Body of pancreas (tissue), 4 donors: ENCODE measurements at regions not wholly inside any gene's neighbourhood (a gene's known extent, or its start where the extent isn't known, plus 50 kb on each side); places are given as distances from the start of the nearest gene placed in this dataset.

Experiments used
- ATAC-seq: fragments of 150-250 bp; one replicate; pipeline ENCODE4 v1.9.1; 2016
- DNase-seq, 4 donors: peaks; one replicate each; pipeline ENCODE4 v3.0.0-alpha.2; 2019
- H3K27ac ChIP-seq, 4 donors: fragments of 200-600 bp; sonication (generic); 1 replicate in 3 of 4; 2 replicates in 1 of 4; pipeline versions ENCODE4 v1.5.1 to v1.6.1; 2016 to 2019; ENCODE audit warnings: mild to moderate bottlenecking in 1 of 4, mixed read lengths in 1 of 4, moderate library complexity in 1 of 4
- H3K27me3 ChIP-seq, 2 donors: fragments of 200-600 bp; sonication (generic); one replicate each; pipeline ENCODE4 v1.6.0; 2016; ENCODE audit warnings: mild to moderate bottlenecking in 1 of 2
- H3K36me3 ChIP-seq, 2 donors: fragments of 200-600 bp; sonication (generic); replicated peaks in 1 of 2; 2 replicates each; pipeline ENCODE4 v1.5.1; 2016; ENCODE audit warnings: low read depth in 2 of 2; ENCODE audit not compliant: insufficient read depth in 1 of 2
- H3K4me1 ChIP-seq: fragments of 200-600 bp; sonication (generic); one replicate; pipeline ENCODE4 v1.6.0; 2016
- H3K4me3 ChIP-seq, 2 donors: fragments of 200-600 bp; sonication (generic); 1 replicate in 1 of 2; 2 replicates in 1 of 2; pipeline ENCODE4 v1.5.1; 2016 to 2019
- H3K9me3 ChIP-seq, 3 donors: fragments of 200-600 bp; sonication (generic); 1 replicate in 2 of 3; 2 replicates in 1 of 3; pipeline ENCODE4 v1.5.1; 2016
- CTCF ChIP-seq, 7 experiments: fragments of 450-650 bp in 4 of 7; fragments of 200-600 bp in 3 of 7; sonication (generic) in 3 of 7; IDR thresholded peaks; one replicate each; pipeline ENCODE4 v1.5.1; 2016 to 2019; ENCODE audit warnings: antibody characterized with exemption in 7 of 7
- POLR2A ChIP-seq, 3 donors: fragments of 450-650 bp; IDR thresholded peaks; one replicate each; pipeline ENCODE4 v1.6.1; 2016; ENCODE audit warnings: antibody characterized with exemption in 3 of 3, mild to moderate bottlenecking in 2 of 3
- WGBS, 2 donors: methylation state at CpG; one replicate each; pipeline ENCODE4 v1.1.5; 2017; 5-methylcytosine and 5-hydroxymethylcytosine counted together
- intact Hi-C: fragments of 100-400 bp; cut with DNase I; formaldehyde crosslinking; loops from one replicate; pipeline ENCODE4 v1.15.1; 2023

GRCh38 chr16:86704516-86704915, 126.2 kb downstream of the FOXL1 start:
- Histone ChIP-seq H3K27me3 (no peaks in the 10 kb centered on the region), H3K4me1 (no peaks in the 10 kb centered on the region), H3K9me3 (no peaks in the 10 kb centered on the region), H3K27ac (no peak overlapping the region), H3K36me3 (no peaks in the 10 kb centered on the region), H3K4me3 (no peak overlapping the region)
- TF ChIP-seq CTCF (IDR thresholded peaks at IDR 0.05) = no peak
- TF ChIP-seq POLR2A (IDR thresholded peaks at IDR 0.05) = no peak
- ATAC-seq (no peak), DNase-seq (no peak)
- intact Hi-C loops = no loop called here
- 47 to 77% methylated on average over 8 of the region's 8 CpGs for WGBS, 2 donors

GRCh38 chr16:86706726-86707125, 128.4 kb downstream of the FOXL1 start:
- ATAC-seq = no peak
- Histone ChIP-seq H3K27ac (no peak overlapping the region), H3K4me3 (no peak overlapping the region), H3K9me3 (no peaks in the 10 kb centered on the region), H3K36me3 (no peaks in the 10 kb centered on the region), H3K4me1 (no peaks in the 10 kb centered on the region), H3K27me3 (no peaks in the 10 kb centered on the region)
- no peak for TF ChIP-seq CTCF (IDR thresholded peaks at IDR 0.05)
- TF ChIP-seq POLR2A (IDR thresholded peaks at IDR 0.05) = no peak
- intact Hi-C loops = no loop called here
- WGBS, 2 donors = 79% methylated on average over 6 of the region's 7 CpGs; no CpG with 5 or more reads in 1 of the 2 donors
- DNase-seq = no peak

- H3K4me3 ChIP-seq = no peak overlapping the region
- no peaks in the 10 kb centered on the region for H3K27me3 ChIP-seq
- H3K9me3 ChIP-seq = no peaks in the 10 kb centered on the region
- 72 to 79% methylated on average over 18 of the region's 18 CpGs for WGBS, 2 donors
- ATAC-seq (no peak), DNase-seq (no peak)
- H3K27ac ChIP-seq = no peak overlapping the region
- TF ChIP-seq POLR2A (IDR thresholded peaks at IDR 0.05) (no peak), CTCF (IDR thresholded peaks at IDR 0.05) (no peak)
- H3K4me1 ChIP-seq = no peaks in the 10 kb centered on the region
- intact Hi-C loops = no loop called here
- H3K36me3 ChIP-seq = no peaks in the 10 kb centered on the region
These were observed 128.8 kb downstream of the FOXL1 start for GRCh38 chr16:86707171-86707570.

GRCh38 chr16:86707581-86707980, 129.2 kb downstream of the FOXL1 start:
- intact Hi-C loops = no loop called here
- DNase-seq (no peak), ATAC-seq (no peak)
- Histone ChIP-seq H3K4me3 (no peak overlapping the region), H3K9me3 (no peaks in the 10 kb centered on the region), H3K27me3 (no peaks in the 10 kb centered on the region), H3K4me1 (no peaks in the 10 kb centered on the region), H3K36me3 (no peaks in the 10 kb centered on the region), H3K27ac (no peak overlapping the region)
- WGBS, 2 donors = 62 to 78% methylated on average over 20 of the region's 20 CpGs
- TF ChIP-seq CTCF (IDR thresholded peaks at IDR 0.05) (no peak), POLR2A (IDR thresholded peaks at IDR 0.05) (no peak)

GRCh38 chr16:86708431-86708830, 130.1 kb downstream of the FOXL1 start:
- H3K9me3 ChIP-seq = no peaks in the 10 kb centered on the region
- 64 to 90% methylated on average over 6 to 11 of the region's 11 CpGs for WGBS, 2 donors
- intact Hi-C loops = no loop called here
- no peaks in the 10 kb centered on the region for H3K36me3 ChIP-seq
- H3K4me1 ChIP-seq = no peaks in the 10 kb centered on the region
- no peak overlapping the region for H3K27ac ChIP-seq
- TF ChIP-seq CTCF (IDR thresholded peaks at IDR 0.05) (no peak), POLR2A (IDR thresholded peaks at IDR 0.05) (no peak)
- no peak overlapping the region for H3K4me3 ChIP-seq
- ATAC-seq = no peak
- H3K27me3 ChIP-seq = no peaks in the 10 kb centered on the region
- DNase-seq = no peak
